ENCODE measurements at regions not wholly inside any gene's neighbourhood (a gene's known extent, or its start where the extent isn't known, plus 50 kb on each side); places are given as distances from the start of the nearest gene placed in this dataset.
"Not testable (repeated sequence)": the region's sequence is repeated elsewhere in the genome, so short reads cannot be mapped to it uniquely, and the experiment has no call there.

- no peaks in the 10 kb centered on the region for H3K36me3 ChIP-seq (ENCODE audit: control insufficient read depth, insufficient read depth, low read length)
- H3K4me3 ChIP-seq (ENCODE audit: low read depth, low read length) = peak overlapping the region; percentile 40; the same call in 1 of the 2 replicates
- H3K27me3 ChIP-seq (ENCODE audit: control insufficient read depth, insufficient read depth, low read length) = no peaks in the 10 kb centered on the region
- peak overlapping the region; percentile 36; the same call in 1 of the 2 replicates for H3K27ac ChIP-seq (ENCODE audit: low read depth, low read length)
- H3K9me3 ChIP-seq (ENCODE audit: control insufficient read depth, insufficient read depth, low read depth, low read length) = no peaks in the 10 kb centered on the region
- H3K4me1 ChIP-seq (ENCODE audit: control insufficient read depth, insufficient read depth, low read length) = peaks cover 55% of the 10 kb centered on the region
- peak overlapping the region; percentile 62 for H3K9ac ChIP-seq (ENCODE audit: low read length)
These were observed 124.5 kb upstream of the SYT13 start for GRCh38 chr11:45410391-45411227.

- Histone ChIP-seq H3K4me3 (ENCODE audit: low read depth, low read length) (no peak overlapping the region), H3K27me3 (ENCODE audit: control insufficient read depth, insufficient read depth, low read length) (no peaks in the 10 kb centered on the region), H3K36me3 (ENCODE audit: control insufficient read depth, insufficient read depth, low read length) (no peaks in the 10 kb centered on the region), H3K27ac (ENCODE audit: low read depth, low read length) (no peak overlapping the region), H3K9me3 (ENCODE audit: control insufficient read depth, insufficient read depth, low read depth, low read length) (no peaks in the 10 kb centered on the region), H3K4me1 (ENCODE audit: control insufficient read depth, insufficient read depth, low read length) (peaks cover 51% of the 10 kb centered on the region), H3K9ac (ENCODE audit: low read length) (no peak overlapping the region)
These were observed 123.4 kb upstream of the SYT13 start for GRCh38 chr11:45409587-45409986.

DNA sequence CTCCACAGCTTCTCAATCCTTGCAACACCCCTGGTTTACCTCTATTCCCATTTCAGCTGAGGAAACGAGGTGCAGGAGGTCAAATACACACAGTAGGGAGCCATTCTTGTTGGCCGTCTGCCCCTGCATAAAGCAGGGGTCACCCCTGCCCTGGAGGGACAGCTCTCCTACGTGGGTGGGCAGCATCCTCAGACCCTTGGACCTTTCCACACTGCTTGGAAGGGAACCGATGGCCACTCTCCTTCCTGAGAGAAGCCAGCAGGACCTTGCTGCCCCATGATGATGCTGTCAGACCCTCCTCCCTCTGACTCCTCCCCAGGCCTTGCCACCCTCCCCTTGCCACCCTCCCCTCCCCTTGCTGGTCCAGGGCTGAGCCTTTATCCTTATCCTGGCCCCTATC lies 121.1 kb upstream of the SYT13 start:
- no peak overlapping the region for H3K27ac ChIP-seq (ENCODE audit: low read depth, low read length)
- H3K27me3 ChIP-seq (ENCODE audit: control insufficient read depth, insufficient read depth, low read length) = no peaks in the 10 kb centered on the region
- H3K4me1 ChIP-seq (ENCODE audit: control insufficient read depth, insufficient read depth, low read length) = peaks cover 32% of the 10 kb centered on the region
- H3K9me3 ChIP-seq (ENCODE audit: control insufficient read depth, insufficient read depth, low read depth, low read length) = no peaks in the 10 kb centered on the region
- no peaks in the 10 kb centered on the region for H3K36me3 ChIP-seq (ENCODE audit: control insufficient read depth, insufficient read depth, low read length)
- H3K9ac ChIP-seq (ENCODE audit: low read length) = no peak overlapping the region
- no peak overlapping the region for H3K4me3 ChIP-seq (ENCODE audit: low read depth, low read length)

DNA sequence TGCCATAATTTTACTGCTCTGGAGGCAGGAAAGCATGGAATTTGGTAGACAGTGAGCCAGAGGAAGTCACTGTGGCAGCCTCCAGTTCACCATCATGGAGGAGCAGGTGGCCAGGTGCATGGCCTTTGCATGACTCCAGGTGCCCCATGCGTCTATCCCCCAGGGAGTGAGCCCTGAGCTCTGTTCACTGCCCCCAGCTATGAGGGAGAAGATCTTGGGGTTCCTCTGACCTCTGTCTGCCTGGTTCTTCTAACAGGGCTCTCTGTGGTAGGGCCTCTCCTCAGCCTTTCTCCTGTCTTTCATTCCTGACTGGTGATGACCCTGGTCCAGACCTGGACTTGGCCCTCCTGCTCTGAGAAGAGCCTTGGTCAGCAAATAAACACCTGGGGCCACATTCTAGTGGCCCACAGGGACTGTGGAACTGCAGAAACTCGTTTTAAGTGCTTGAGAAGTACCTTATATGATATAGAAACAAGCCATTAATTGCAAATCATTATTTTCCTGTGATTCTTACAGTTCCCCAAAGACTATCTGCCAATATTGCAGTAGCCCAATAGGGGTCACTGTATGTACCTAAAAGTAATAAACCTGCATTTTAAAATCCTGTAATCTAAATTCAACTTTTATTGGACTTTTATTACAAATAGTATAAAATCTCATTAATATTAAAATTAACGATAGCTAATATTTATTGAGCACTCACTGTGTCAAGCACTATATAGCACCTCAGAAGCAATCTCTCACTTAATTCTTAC lies 120.0 kb upstream of the SYT13 start:
- Histone ChIP-seq H3K9ac (ENCODE audit: low read length) (no peak overlapping the region), H3K4me1 (ENCODE audit: control insufficient read depth, insufficient read depth, low read length) (peaks cover 21% of the 10 kb centered on the region), H3K36me3 (ENCODE audit: control insufficient read depth, insufficient read depth, low read length) (no peaks in the 10 kb centered on the region), H3K4me3 (ENCODE audit: low read depth, low read length) (no peak overlapping the region), H3K27ac (ENCODE audit: low read depth, low read length) (no peak overlapping the region), H3K9me3 (ENCODE audit: control insufficient read depth, insufficient read depth, low read depth, low read length) (no peaks in the 10 kb centered on the region), H3K27me3 (ENCODE audit: control insufficient read depth, insufficient read depth, low read length) (no peaks in the 10 kb centered on the region)

- not testable (repeated sequence) for H3K36me3 ChIP-seq (ENCODE audit: control insufficient read depth, insufficient read depth, low read length); H3K4me3 ChIP-seq (ENCODE audit: low read depth, low read length); H3K9me3 ChIP-seq (ENCODE audit: control insufficient read depth, insufficient read depth, low read depth, low read length); H3K27me3 ChIP-seq (ENCODE audit: control insufficient read depth, insufficient read depth, low read length); H3K9ac ChIP-seq (ENCODE audit: low read length); H3K27ac ChIP-seq (ENCODE audit: low read depth, low read length)
- H3K4me1 ChIP-seq (ENCODE audit: control insufficient read depth, insufficient read depth, low read length) = peaks cover 13% of the 10 kb centered on the region; the same call in 1 of the 2 replicates
These were observed 117.4 kb upstream of the SYT13 start for GRCh38 chr11:45403521-45403920.

GRCh38 chr11:45402049-45402630 lies 116.0 kb upstream of the SYT13 start:
- Histone ChIP-seq H3K4me3 (ENCODE audit: low read depth, low read length) (no peak overlapping the region), H3K36me3 (ENCODE audit: control insufficient read depth, insufficient read depth, low read length) (no peaks in the 10 kb centered on the region), H3K9ac (ENCODE audit: low read length) (no peak overlapping the region), H3K9me3 (ENCODE audit: control insufficient read depth, insufficient read depth, low read depth, low read length) (no peaks in the 10 kb centered on the region), H3K4me1 (ENCODE audit: control insufficient read depth, insufficient read depth, low read length) (peaks cover 7% of the 10 kb centered on the region; the same call in 1 of the 2 replicates), H3K27ac (ENCODE audit: low read depth, low read length) (no peak overlapping the region), H3K27me3 (ENCODE audit: control insufficient read depth, insufficient read depth, low read length) (no peaks in the 10 kb centered on the region)

DNA sequence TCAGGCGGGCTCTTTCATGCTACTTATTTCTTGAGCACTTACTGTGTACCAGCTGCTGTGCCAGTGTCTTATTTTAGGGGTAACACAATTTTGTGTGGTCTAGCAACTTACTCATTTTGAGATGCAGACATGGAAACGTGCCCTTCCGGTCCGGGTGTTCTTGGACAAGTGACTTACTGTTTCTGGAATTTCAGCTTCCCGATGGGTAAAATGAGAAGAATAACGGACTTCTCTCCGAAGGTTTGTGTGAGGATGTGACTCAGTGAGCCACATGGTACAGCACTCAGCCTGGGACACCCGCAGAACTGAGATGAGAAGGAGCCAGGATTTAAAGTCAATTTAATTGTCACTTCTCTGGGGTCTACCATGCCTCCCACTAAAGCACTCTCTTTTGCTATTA lies 114.5 kb upstream of the SYT13 start:
- no peaks in the 10 kb centered on the region for H3K36me3 ChIP-seq (ENCODE audit: control insufficient read depth, insufficient read depth, low read length)
- H3K9me3 ChIP-seq (ENCODE audit: control insufficient read depth, insufficient read depth, low read depth, low read length) = no peaks in the 10 kb centered on the region
- H3K9ac ChIP-seq (ENCODE audit: low read length) = no peak overlapping the region
- H3K27ac ChIP-seq (ENCODE audit: low read depth, low read length) = no peak overlapping the region
- no peak overlapping the region for H3K4me3 ChIP-seq (ENCODE audit: low read depth, low read length)
- peaks cover 5% of the 10 kb centered on the region; the same call in 1 of the 2 replicates for H3K4me1 ChIP-seq (ENCODE audit: control insufficient read depth, insufficient read depth, low read length)
- H3K27me3 ChIP-seq (ENCODE audit: control insufficient read depth, insufficient read depth, low read length) = no peaks in the 10 kb centered on the region

- H3K27me3 ChIP-seq (ENCODE audit: control insufficient read depth, insufficient read depth, low read length) = no peaks in the 10 kb centered on the region
- H3K9me3 ChIP-seq (ENCODE audit: control insufficient read depth, insufficient read depth, low read depth, low read length) = no peaks in the 10 kb centered on the region
- no peak overlapping the region for H3K27ac ChIP-seq (ENCODE audit: low read depth, low read length)
- H3K36me3 ChIP-seq (ENCODE audit: control insufficient read depth, insufficient read depth, low read length) = no peaks in the 10 kb centered on the region
- H3K9ac ChIP-seq (ENCODE audit: low read length) = no peak overlapping the region
- H3K4me1 ChIP-seq (ENCODE audit: control insufficient read depth, insufficient read depth, low read length) = peaks cover 5% of the 10 kb centered on the region; the same call in 1 of the 2 replicates
- H3K4me3 ChIP-seq (ENCODE audit: low read depth, low read length) = no peak overlapping the region
These were observed 113.0 kb upstream of the SYT13 start for GRCh38 chr11:45399166-45399565.

DNA sequence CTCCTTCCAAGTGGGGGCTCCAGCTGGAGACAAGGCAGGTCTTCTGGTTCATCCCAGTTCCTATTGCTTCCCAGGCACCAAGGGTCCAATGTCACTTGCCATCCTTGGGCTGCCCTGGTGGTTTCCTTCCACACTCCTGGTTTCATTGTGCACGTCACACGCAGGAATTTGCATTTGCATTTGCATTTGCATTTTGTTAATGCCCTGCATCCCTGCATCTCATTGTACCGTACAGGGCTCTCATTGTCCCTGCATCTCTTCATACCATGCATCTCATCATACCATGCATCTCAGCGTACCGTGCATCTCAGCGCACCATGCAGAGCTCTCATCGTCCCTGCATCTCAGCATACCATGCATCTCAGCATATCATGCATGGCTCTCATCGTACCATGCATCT lies 112.2 kb upstream of the SYT13 start:
- H3K27ac ChIP-seq (ENCODE audit: low read depth, low read length) = no peak overlapping the region
- no peak overlapping the region for H3K9ac ChIP-seq (ENCODE audit: low read length)
- no peaks in the 10 kb centered on the region for H3K9me3 ChIP-seq (ENCODE audit: control insufficient read depth, insufficient read depth, low read depth, low read length)
- peaks cover 5% of the 10 kb centered on the region; the same call in 1 of the 2 replicates for H3K4me1 ChIP-seq (ENCODE audit: control insufficient read depth, insufficient read depth, low read length)
- no peak overlapping the region for H3K4me3 ChIP-seq (ENCODE audit: low read depth, low read length)
- no peaks in the 10 kb centered on the region for H3K27me3 ChIP-seq (ENCODE audit: control insufficient read depth, insufficient read depth, low read length)
- H3K36me3 ChIP-seq (ENCODE audit: control insufficient read depth, insufficient read depth, low read length) = no peaks in the 10 kb centered on the region

DNA sequence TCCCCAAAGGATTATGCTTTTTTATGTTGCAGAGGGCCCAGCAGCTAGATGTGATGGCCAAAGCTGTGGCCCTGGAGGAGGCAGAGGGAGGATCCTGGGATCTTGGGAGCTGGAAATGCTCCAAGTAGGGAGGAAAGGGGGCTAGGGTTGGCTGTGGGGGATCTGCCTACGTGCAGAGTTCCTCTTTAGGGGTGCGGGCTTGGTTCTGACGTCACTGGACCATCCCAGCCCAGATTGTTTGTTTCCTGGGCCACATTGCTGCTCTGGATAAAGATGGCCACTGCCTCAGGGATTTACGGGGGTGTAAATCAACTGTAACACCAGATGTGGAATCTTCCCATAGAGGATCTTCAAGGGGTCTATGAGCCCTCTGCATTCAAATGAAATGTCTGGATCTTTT lies 110.3 kb upstream of the SYT13 start:
- Histone ChIP-seq H3K4me1 (ENCODE audit: control insufficient read depth, insufficient read depth, low read length) (peaks cover 5% of the 10 kb centered on the region; the same call in 1 of the 2 replicates), H3K4me3 (ENCODE audit: low read depth, low read length) (no peak overlapping the region), H3K27me3 (ENCODE audit: control insufficient read depth, insufficient read depth, low read length) (no peaks in the 10 kb centered on the region), H3K9ac (ENCODE audit: low read length) (no peak overlapping the region), H3K36me3 (ENCODE audit: control insufficient read depth, insufficient read depth, low read length) (no peaks in the 10 kb centered on the region), H3K9me3 (ENCODE audit: control insufficient read depth, insufficient read depth, low read depth, low read length) (no peaks in the 10 kb centered on the region), H3K27ac (ENCODE audit: low read depth, low read length) (no peak overlapping the region)

DNA sequence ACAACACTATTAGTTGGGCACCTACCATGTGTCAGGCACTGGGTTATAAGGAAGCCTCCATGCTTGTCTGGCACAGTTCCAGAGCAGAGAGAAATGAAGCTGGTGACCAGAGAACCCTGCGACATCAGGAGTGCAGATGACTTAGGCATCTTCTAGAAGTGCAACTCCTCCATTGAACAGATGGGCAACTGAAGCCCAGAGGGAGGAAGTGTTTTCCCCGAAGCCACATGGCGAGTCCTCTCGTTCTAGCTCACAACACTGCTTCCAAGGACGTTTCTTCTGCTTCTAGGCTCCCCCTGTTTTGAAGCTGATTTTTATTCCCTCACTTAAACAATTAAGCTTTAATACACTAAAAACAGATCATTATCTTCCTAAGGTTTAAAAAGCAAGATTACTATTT lies 109.8 kb upstream of the SYT13 start:
- Histone ChIP-seq H3K4me3 (ENCODE audit: low read depth, low read length) (no peak overlapping the region), H3K27me3 (ENCODE audit: control insufficient read depth, insufficient read depth, low read length) (no peaks in the 10 kb centered on the region), H3K9me3 (ENCODE audit: control insufficient read depth, insufficient read depth, low read depth, low read length) (no peaks in the 10 kb centered on the region), H3K9ac (ENCODE audit: low read length) (no peak overlapping the region), H3K27ac (ENCODE audit: low read depth, low read length) (no peak overlapping the region), H3K4me1 (ENCODE audit: control insufficient read depth, insufficient read depth, low read length) (peaks cover 5% of the 10 kb centered on the region; the same call in 1 of the 2 replicates), H3K36me3 (ENCODE audit: control insufficient read depth, insufficient read depth, low read length) (no peaks in the 10 kb centered on the region)
